ENCODE measurements at regions not wholly inside any gene's neighbourhood (a gene's known extent, or its start where the extent isn't known, plus 50 kb on each side); places are given as distances from the start of the nearest gene placed in this dataset.
"Not testable (repeated sequence)": the region's sequence is repeated elsewhere in the genome, so short reads cannot be mapped to it uniquely, and the experiment has no call there.

DNA sequence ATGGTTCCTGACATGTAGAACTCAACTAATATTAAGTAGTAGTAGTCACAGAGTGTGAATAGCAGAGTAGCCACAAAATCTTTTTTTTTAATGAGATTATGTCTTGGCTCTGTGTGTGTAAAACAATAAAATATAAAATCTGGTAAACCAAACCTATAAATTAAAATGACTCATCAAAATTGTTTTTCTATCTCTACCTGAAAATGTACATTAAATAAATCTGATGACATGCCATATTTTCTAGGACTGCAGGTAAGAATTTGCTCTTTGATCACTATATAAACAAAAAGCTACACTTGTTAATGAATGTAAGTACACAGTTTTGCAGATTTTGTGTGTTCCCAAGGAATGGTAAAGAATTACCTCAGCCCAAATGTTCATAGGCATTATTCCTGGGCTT lies 1231.5 kb downstream of the JRKL start:
- Histone ChIP-seq H3K36me3 (no peaks in the 10 kb centered on the region), H3K4me1 (no peaks in the 10 kb centered on the region), H3K9me3 (peaks cover 0 to 19% (median 11%) of the 10 kb centered on the region in 8 donors), H3K27ac (no peak overlapping the region), H3K4me3 (no peak overlapping the region), H3K27me3 (replicated peaks in 1 of 7) (no peaks in the 10 kb centered on the region)
- TF ChIP-seq CTCF (IDR thresholded peaks at IDR 0.05 in 8 of 11, conservative IDR thresholded peaks at IDR 0.05 in 3 of 11), result no peak
- no peak for TF ChIP-seq POLR2A (IDR thresholded peaks at IDR 0.05)
- TF ChIP-seq POLR2AphosphoS5 (IDR thresholded peaks at IDR 0.05), result no peak
- intact Hi-C loops (cut with DNase I; ENCODE audit: low total_unique reads), result no loop called here
- no peak for DNase-seq

GRCh38 chr11:97622795-97623194 lies 1233.0 kb downstream of the JRKL start:
- 58 to 69% (median 66%) methylated on average over 2 of the region's 2 CpGs for WGBS, 5 donors
- DNase-seq, result no peak
- no peaks in the 10 kb centered on the region for H3K4me1 ChIP-seq
- no peak overlapping the region for H3K4me3 ChIP-seq
- peaks cover 0 to 9% (median 0%) of the 10 kb centered on the region in 8 donors for H3K9me3 ChIP-seq
- H3K36me3 ChIP-seq, result no peaks in the 10 kb centered on the region
- no peaks in the 10 kb centered on the region for H3K27me3 ChIP-seq (replicated peaks in 1 of 7)
- TF ChIP-seq POLR2A (IDR thresholded peaks at IDR 0.05) (no peak), CTCF (IDR thresholded peaks at IDR 0.05 in 8 of 11, conservative IDR thresholded peaks at IDR 0.05 in 3 of 11) (no peak), POLR2AphosphoS5 (IDR thresholded peaks at IDR 0.05) (no peak)
- intact Hi-C loops (cut with DNase I; ENCODE audit: low total_unique reads), result no loop called here
- H3K27ac ChIP-seq, result no peak overlapping the region

DNA sequence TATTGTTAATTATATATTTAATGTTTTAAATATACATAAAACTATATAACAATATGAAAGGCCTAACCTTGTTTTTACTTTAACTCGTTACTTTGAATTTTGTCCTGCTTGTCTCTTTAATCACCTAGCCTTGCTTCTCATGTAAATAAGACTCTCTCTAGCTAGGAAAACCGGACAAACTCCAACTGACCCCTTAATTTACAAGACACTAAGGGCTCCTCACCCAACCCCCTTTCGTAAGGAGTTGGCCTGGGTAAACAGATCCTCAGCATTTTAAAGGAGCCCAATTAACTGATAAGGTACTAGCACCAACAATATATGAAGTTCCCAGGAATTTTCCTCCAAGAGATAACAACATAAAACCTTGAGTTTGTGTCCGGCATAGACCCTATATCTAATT lies 1246.9 kb downstream of the JRKL start:
- H3K4me3 ChIP-seq; H3K27me3 ChIP-seq (replicated peaks in 1 of 7); intact Hi-C loops (cut with DNase I; ENCODE audit: low total_unique reads); H3K4me1 ChIP-seq; H3K36me3 ChIP-seq; DNase-seq; H3K27ac ChIP-seq: not testable (repeated sequence)
- H3K9me3 ChIP-seq, result peaks cover 0 to 47% (median 26%) of the 10 kb centered on the region in 8 donors
- WGBS, 5 donors, result 80 to 90% (median 84%) methylated on average over 4 of the region's 4 CpGs

DNA sequence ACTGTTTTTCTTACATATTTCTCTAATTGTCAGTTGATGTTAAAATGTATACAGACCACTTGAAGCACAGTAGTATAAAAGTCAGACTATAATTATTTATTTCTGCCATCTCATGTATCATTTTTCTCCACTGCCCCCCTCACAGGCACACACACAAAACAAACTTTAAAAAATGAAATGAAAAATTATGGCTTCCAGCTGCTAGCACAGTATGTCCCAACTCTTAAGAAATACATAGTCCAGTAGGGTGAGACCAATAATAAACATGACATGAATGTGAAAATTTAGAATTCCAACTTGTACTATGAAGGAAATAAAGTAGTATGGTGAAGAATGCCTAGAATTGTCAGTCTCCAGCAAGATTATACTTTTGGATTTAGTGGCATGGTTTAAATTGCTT lies 1247.9 kb downstream of the JRKL start:
- intact Hi-C loops (cut with DNase I; ENCODE audit: low total_unique reads), result no loop called here
- Histone ChIP-seq H3K27ac (no peak overlapping the region), H3K36me3 (no peaks in the 10 kb centered on the region), H3K4me1 (no peaks in the 10 kb centered on the region), H3K4me3 (no peak overlapping the region), H3K9me3 (peaks cover 0 to 46% (median 31%) of the 10 kb centered on the region in 8 donors), H3K27me3 (replicated peaks in 1 of 7) (no peaks in the 10 kb centered on the region)
- DNase-seq, result no peak
- TF ChIP-seq POLR2AphosphoS5 (IDR thresholded peaks at IDR 0.05) (no peak), POLR2A (IDR thresholded peaks at IDR 0.05) (no peak)

GRCh38 chr11:97638641-97639224 lies 1248.9 kb downstream of the JRKL start:
- no peak overlapping the region for H3K4me3 ChIP-seq
- peaks cover 0 to 42% (median 24%) of the 10 kb centered on the region in 8 donors for H3K9me3 ChIP-seq
- intact Hi-C loops (cut with DNase I; ENCODE audit: low total_unique reads), result no loop called here
- DNase-seq, result no peak
- 19 to 39% (median 28%) methylated on average over 1 of the region's 1 CpG for WGBS, 5 donors
- TF ChIP-seq POLR2A (IDR thresholded peaks at IDR 0.05) (no peak), POLR2AphosphoS5 (IDR thresholded peaks at IDR 0.05) (no peak), CTCF (IDR thresholded peaks at IDR 0.05 in 8 of 11, conservative IDR thresholded peaks at IDR 0.05 in 3 of 11) (no peak)
- no peaks in the 10 kb centered on the region for H3K36me3 ChIP-seq
- no peak overlapping the region for H3K27ac ChIP-seq
- H3K27me3 ChIP-seq (replicated peaks in 1 of 7), result no peaks in the 10 kb centered on the region
- H3K4me1 ChIP-seq, result no peaks in the 10 kb centered on the region
